ENCODE measurements at regions not wholly inside any gene's neighbourhood (a gene's known extent, or its start where the extent isn't known, plus 50 kb on each side); places are given as distances from the start of the nearest gene placed in this dataset.

- no peak overlapping the region for H3K27ac ChIP-seq
- H3K4me1 ChIP-seq: peaks cover 0 to 9% of the 10 kb centered on the region in 2 donors
- peak; percentile 30 for DNase-seq (ENCODE audit: low spot score)
- no peak for TF ChIP-seq CTCF (IDR thresholded peaks at IDR 0.05)
- peaks cover 0 to 10% of the 10 kb centered on the region in 2 donors for H3K9me3 ChIP-seq
- no peaks in the 10 kb centered on the region for H3K36me3 ChIP-seq
- no peaks in the 10 kb centered on the region for H3K27me3 ChIP-seq
- H3K4me3 ChIP-seq: no peak overlapping the region
Measured at GRCh38 chr15:79213650-79214049, 68.9 kb upstream of the ANKRD34C start.

- H3K9me3 ChIP-seq: peaks cover 0 to 8% of the 10 kb centered on the region in 2 donors
- no peak for DNase-seq (ENCODE audit: low spot score)
- no peak overlapping the region for H3K27ac ChIP-seq
- H3K4me1 ChIP-seq: peaks cover 0 to 9% of the 10 kb centered on the region in 2 donors
- H3K36me3 ChIP-seq: no peaks in the 10 kb centered on the region
- TF ChIP-seq CTCF (IDR thresholded peaks at IDR 0.05): no peak
- H3K27me3 ChIP-seq: no peaks in the 10 kb centered on the region
- H3K4me3 ChIP-seq: no peak overlapping the region
Measured at GRCh38 chr15:79212589-79213157, 69.8 kb upstream of the ANKRD34C start.

- H3K4me1 ChIP-seq: peaks cover 0 to 9% of the 10 kb centered on the region in 2 donors
- no peak overlapping the region for H3K4me3 ChIP-seq
- H3K9me3 ChIP-seq: no peaks in the 10 kb centered on the region
- no peaks in the 10 kb centered on the region for H3K27me3 ChIP-seq
- H3K36me3 ChIP-seq: no peaks in the 10 kb centered on the region
- TF ChIP-seq CTCF (IDR thresholded peaks at IDR 0.05): no peak
- DNase-seq (ENCODE audit: low spot score): no peak
- no peak overlapping the region for H3K27ac ChIP-seq
Measured at GRCh38 chr15:79211481-79211880, 71.0 kb upstream of the ANKRD34C start.

GRCh38 chr15:79209690-79210089 is 72.8 kb upstream of the ANKRD34C start:
- Histone ChIP-seq H3K4me1 (peaks cover 0 to 9% of the 10 kb centered on the region in 2 donors), H3K9me3 (no peaks in the 10 kb centered on the region), H3K27me3 (no peaks in the 10 kb centered on the region), H3K27ac (no peak overlapping the region), H3K4me3 (no peak overlapping the region), H3K36me3 (no peaks in the 10 kb centered on the region)
- DNase-seq (ENCODE audit: low spot score): no peak
- TF ChIP-seq CTCF (IDR thresholded peaks at IDR 0.05): peak in 1 of 2 donors; percentile 16

- H3K36me3 ChIP-seq: no peaks in the 10 kb centered on the region
- H3K9me3 ChIP-seq: no peaks in the 10 kb centered on the region
- H3K4me3 ChIP-seq: no peak overlapping the region
- no peak overlapping the region for H3K27ac ChIP-seq
- peaks cover 0 to 9% of the 10 kb centered on the region in 2 donors for H3K4me1 ChIP-seq
- no peaks in the 10 kb centered on the region for H3K27me3 ChIP-seq
- DNase-seq (ENCODE audit: low spot score): no peak
- no peak for TF ChIP-seq CTCF (IDR thresholded peaks at IDR 0.05)
Measured at GRCh38 chr15:79209116-79209515, 73.4 kb upstream of the ANKRD34C start.

GRCh38 chr15:79208179-79208578 is 74.3 kb upstream of the ANKRD34C start:
- Histone ChIP-seq H3K4me1 (peaks cover 0 to 9% of the 10 kb centered on the region in 2 donors), H3K27me3 (no peaks in the 10 kb centered on the region), H3K9me3 (no peaks in the 10 kb centered on the region), H3K4me3 (no peak overlapping the region), H3K27ac (no peak overlapping the region), H3K36me3 (no peaks in the 10 kb centered on the region)
- no peak for DNase-seq (ENCODE audit: low spot score)
- no peak for TF ChIP-seq CTCF (IDR thresholded peaks at IDR 0.05)

All from right atrium auricular region (tissue), 2 donors.